DOHH2 (cell line): ENCODE measurements at regions not wholly inside any gene's neighbourhood (a gene's known extent, or its start where the extent isn't known, plus 50 kb on each side); places are given as distances from the start of the nearest gene placed in this dataset.

Experiments
- H3F3A ChIP-seq: fragments of 200-600 bp; sonication (generic), shearing (Covaris generic); 2 replicates; pipeline ENCODE4 v1.6.0; 2016; ENCODE audit warnings: antibody characterized with exemption, mild to moderate bottlenecking; ENCODE audit not compliant: control insufficient read depth, insufficient read depth
- H3K27ac ChIP-seq: fragments of 200-600 bp; sonication (generic); 2 replicates; pipeline ENCODE4 v1.5.1; 2014; ENCODE audit warnings: low read depth, mild to moderate bottlenecking, low read length, moderate library complexity
- H3K27me3 ChIP-seq: fragments of 200-600 bp; sonication (generic); 2 replicates; pipeline ENCODE4 v1.6.1; 2014; ENCODE audit warnings: mild to moderate bottlenecking, low read length, mixed read lengths; ENCODE audit not compliant: control insufficient read depth
- H3K36me3 ChIP-seq: fragments of 200-600 bp; sonication (generic); 2 replicates; pipeline ENCODE4 v1.6.1; 2014; ENCODE audit warnings: mild to moderate bottlenecking, low read length, moderate library complexity, mixed read lengths; ENCODE audit not compliant: control insufficient read depth
- H3K4me1 ChIP-seq: fragments of 200-600 bp; sonication (generic); 2 replicates; pipeline ENCODE4 v1.6.1; 2014; ENCODE audit warnings: mild to moderate bottlenecking, low read length, mixed read lengths; ENCODE audit not compliant: control insufficient read depth
- H3K4me2 ChIP-seq: fragments of 200-600 bp; sonication (generic); 2 replicates; pipeline ENCODE4 v1.6.0; 2014; ENCODE audit warnings: mild to moderate bottlenecking, low read length, moderate library complexity
- H3K4me3 ChIP-seq: fragments of 200-600 bp; sonication (generic); 2 replicates; pipeline ENCODE4 v1.5.1; 2014; ENCODE audit warnings: mild to moderate bottlenecking, low read length, mixed read lengths
- H3K79me2 ChIP-seq: fragments of 200-600 bp; sonication (generic); 2 replicates; pipeline ENCODE4 v1.6.1; 2014; ENCODE audit warnings: mild to moderate bottlenecking, low read length, mixed read lengths; ENCODE audit not compliant: control insufficient read depth
- H3K9me2 ChIP-seq: fragments of 200-600 bp; sonication (generic); replicated peaks from 2 replicates; pipeline ENCODE4 v1.6.1; 2014; ENCODE audit warnings: mild to moderate bottlenecking, low read length, mixed read lengths; ENCODE audit not compliant: control insufficient read depth
- H3K9me3 ChIP-seq: fragments of 200-600 bp; sonication (generic); 2 replicates; pipeline ENCODE4 v1.6.1; 2014; ENCODE audit warnings: antibody characterized with exemption, low read length, mixed read lengths; ENCODE audit not compliant: control insufficient read depth, insufficient read depth
- H4K20me1 ChIP-seq: fragments of 200-600 bp; sonication (generic); 2 replicates; pipeline ENCODE4 v1.6.0; 2014; ENCODE audit warnings: low read depth, mild to moderate bottlenecking, antibody characterized with exemption, low read length, moderate library complexity; ENCODE audit not compliant: control insufficient read depth, insufficient read depth
- EZH2phosphoT487 ChIP-seq: fragments of 200-600 bp; sonication (generic); IDR thresholded peaks from 2 replicates; pipeline ENCODE4 v1.6.1; 2017; ENCODE audit warnings: borderline replicate concordance, mild to moderate bottlenecking, antibody characterized with exemption, low read length, moderate library complexity, mixed read lengths
- TF ChIP-seq, protein P1 (sequence below): fragments of 200-600 bp; sonication (generic); IDR thresholded peaks from one replicate; pipeline ENCODE4 v1.5.1; 2014; ENCODE audit warnings: antibody characterized with exemption, mild to moderate bottlenecking, low read depth, low read length; ENCODE audit not compliant: poor library complexity, severe bottlenecking

DNA sequence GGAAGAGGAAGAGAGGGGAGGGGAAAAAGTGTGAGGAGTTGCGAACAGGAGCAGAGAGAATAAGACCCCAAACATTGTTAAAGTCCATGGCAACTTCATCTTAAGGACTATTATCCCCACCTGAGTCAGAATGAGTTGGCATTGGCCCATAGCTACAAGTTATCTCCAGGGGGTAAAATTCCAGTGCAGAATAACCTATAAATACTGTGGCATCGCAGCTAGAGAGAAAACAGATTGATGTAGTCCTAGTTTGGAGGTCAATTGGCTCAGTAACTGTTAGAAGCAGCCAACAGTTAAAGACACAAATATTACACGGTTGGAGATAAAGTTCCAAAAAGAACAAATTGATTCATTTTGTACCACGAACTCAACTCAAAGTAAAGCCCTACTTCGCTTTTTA is 313.9 kb upstream of the CCDC54 start:
- Histone ChIP-seq H3K27ac (no peak overlapping the region), H3K4me1 (no peaks in the 10 kb centered on the region), H3K36me3 (no peaks in the 10 kb centered on the region), H3F3A (no peaks in the 10 kb centered on the region), H4K20me1 (no peaks in the 10 kb centered on the region), H3K4me2 (no peak overlapping the region), H3K9me3 (no peaks in the 10 kb centered on the region), H3K79me2 (no peaks in the 10 kb centered on the region), H3K4me3 (no peak overlapping the region), H3K9me2 (no peaks in the 10 kb centered on the region), H3K27me3 (peaks cover 8% of the 10 kb centered on the region)
- TF ChIP-seq, protein P1, sequence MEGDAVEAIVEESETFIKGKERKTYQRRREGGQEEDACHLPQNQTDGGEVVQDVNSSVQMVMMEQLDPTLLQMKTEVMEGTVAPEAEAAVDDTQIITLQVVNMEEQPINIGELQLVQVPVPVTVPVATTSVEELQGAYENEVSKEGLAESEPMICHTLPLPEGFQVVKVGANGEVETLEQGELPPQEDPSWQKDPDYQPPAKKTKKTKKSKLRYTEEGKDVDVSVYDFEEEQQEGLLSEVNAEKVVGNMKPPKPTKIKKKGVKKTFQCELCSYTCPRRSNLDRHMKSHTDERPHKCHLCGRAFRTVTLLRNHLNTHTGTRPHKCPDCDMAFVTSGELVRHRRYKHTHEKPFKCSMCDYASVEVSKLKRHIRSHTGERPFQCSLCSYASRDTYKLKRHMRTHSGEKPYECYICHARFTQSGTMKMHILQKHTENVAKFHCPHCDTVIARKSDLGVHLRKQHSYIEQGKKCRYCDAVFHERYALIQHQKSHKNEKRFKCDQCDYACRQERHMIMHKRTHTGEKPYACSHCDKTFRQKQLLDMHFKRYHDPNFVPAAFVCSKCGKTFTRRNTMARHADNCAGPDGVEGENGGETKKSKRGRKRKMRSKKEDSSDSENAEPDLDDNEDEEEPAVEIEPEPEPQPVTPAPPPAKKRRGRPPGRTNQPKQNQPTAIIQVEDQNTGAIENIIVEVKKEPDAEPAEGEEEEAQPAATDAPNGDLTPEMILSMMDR = no peak
- no peak for TF ChIP-seq EZH2phosphoT487

DNA sequence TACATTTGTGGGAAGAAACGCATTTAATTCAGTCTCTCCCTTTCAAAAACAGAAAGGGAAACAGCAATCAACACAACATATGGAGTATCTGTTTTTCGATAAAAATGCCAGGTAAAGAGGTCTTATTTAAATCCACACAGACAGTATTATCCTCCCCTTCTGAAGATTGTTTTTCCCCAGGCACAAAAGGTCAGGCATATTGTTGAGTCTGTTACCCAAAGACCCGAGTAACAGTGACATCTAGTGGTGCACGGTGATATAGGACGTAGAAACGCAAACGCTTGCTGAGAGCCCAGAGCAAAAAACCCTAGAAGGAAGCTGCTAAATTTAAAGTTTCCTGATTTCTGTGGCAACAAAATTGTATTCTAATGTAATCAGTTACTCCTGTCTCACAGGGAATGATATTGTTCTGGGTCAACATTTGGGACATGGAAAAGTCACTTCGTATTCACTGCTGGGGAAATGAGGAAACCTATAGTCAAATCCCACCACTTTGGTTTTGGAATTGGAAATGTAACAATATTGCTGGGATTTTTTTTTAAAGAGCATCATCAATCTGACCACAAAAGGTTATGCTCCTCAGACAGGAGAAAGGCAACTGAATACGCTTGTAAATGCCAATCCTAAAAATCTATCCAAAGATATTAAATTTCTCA is 312.7 kb upstream of the CCDC54 start:
- Histone ChIP-seq H3F3A (no peaks in the 10 kb centered on the region), H3K4me1 (no peaks in the 10 kb centered on the region), H3K27ac (no peak overlapping the region), H3K9me3 (no peaks in the 10 kb centered on the region), H3K27me3 (peaks cover 8% of the 10 kb centered on the region), H3K79me2 (no peaks in the 10 kb centered on the region), H3K9me2 (no peaks in the 10 kb centered on the region), H3K4me3 (no peak overlapping the region), H3K4me2 (no peak overlapping the region), H4K20me1 (no peaks in the 10 kb centered on the region), H3K36me3 (no peaks in the 10 kb centered on the region)
- TF ChIP-seq, protein P1 = peak; percentile 84
- TF ChIP-seq EZH2phosphoT487 = no peak

- no peaks in the 10 kb centered on the region for H3K9me2 ChIP-seq
- H3K4me3 ChIP-seq = no peak overlapping the region
- H3K4me2 ChIP-seq = no peak overlapping the region
- peaks cover 8% of the 10 kb centered on the region for H3K27me3 ChIP-seq
- no peaks in the 10 kb centered on the region for H3K9me3 ChIP-seq
- no peaks in the 10 kb centered on the region for H3F3A ChIP-seq
- TF ChIP-seq, protein P1 = no peak
- no peak for TF ChIP-seq EZH2phosphoT487
- no peaks in the 10 kb centered on the region for H4K20me1 ChIP-seq
- no peaks in the 10 kb centered on the region for H3K36me3 ChIP-seq
- no peaks in the 10 kb centered on the region for H3K4me1 ChIP-seq
- H3K79me2 ChIP-seq = no peaks in the 10 kb centered on the region
- no peak overlapping the region for H3K27ac ChIP-seq
Measured at GRCh38 chr3:107065094-107065861, 312.0 kb upstream of the CCDC54 start.
